GM21786 (cell line): ENCODE measurements at regions not wholly inside any gene's neighbourhood (a gene's known extent, or its start where the extent isn't known, plus 50 kb on each side); places are given as distances from the start of the nearest gene placed in this dataset.

Source experiments
- ATAC-seq: cut with Tn5 transposase; IDR thresholded peaks from one replicate; pipeline ENCODE4 v1.9.1; 2021; ENCODE audit not compliant: unreplicated experiment

DNA sequence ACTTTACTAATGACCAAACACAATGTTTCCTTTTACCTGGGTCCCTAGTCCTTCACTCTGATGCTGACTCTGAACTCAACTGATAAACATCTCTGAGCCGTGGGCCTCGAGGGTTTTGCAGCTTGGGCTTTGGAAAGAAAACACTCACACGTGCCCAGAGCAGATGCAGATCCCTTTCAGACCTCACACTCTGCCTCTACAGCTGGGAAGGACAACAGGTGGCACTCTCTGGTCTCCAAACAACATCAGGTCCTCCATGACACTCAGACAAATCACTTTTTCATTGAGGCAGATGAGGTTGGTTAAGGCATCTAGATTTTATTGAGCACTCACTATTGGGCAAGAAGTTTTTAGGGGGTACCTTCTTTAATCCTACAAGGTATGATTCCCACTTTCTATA is 64.7 kb upstream of the NTRK3 start:
- ATAC-seq = no peak

DNA sequence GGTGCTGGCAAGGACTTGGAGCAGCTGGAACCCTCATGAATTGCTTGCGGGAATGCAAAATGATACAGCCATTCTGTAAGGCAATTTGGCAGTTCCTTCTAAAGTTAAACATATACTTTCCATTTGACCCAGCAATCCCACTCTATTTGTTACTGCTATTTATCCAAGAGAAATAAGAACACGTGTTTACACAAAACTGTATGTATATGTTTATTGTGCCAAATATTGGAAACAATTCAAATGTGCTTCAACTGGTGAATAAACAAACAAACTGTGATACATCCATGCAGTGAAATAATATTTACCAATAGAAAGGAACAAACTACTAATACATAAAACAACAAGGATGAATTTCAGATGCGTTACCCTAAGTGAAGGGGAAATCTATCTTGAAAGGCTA is 60.0 kb upstream of the NTRK3 start:
- no peak for ATAC-seq

DNA sequence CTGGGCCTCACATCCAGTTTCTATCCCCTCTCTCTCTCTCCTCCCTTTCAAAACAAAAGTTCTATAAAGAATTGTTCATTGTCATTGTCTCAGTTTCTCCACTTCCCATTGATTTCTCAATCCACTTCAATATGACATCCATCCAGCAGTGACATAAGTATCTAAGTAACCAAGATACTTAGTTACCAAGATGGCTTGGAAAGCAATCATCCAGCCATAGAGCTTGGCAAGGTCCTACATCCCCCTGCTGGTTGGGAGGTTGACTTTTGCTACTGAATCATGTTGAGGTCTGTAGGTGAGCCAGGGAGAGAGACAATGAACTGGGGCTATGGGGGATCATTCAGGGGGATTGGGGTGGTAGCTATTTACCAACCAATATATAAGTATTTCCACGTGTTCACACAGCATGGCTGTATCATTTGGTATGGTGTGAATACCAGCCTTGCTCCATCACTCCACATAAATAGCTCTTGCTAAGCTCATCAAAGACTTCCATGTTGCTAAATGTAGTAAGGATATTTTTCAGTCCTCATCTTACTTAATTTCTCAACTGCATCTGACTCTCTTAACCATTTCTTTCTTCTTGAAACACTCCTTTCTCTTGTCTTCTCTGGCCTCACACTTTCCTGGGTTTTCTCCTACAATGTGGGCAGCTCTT is 58.8 kb upstream of the NTRK3 start:
- no peak for ATAC-seq

DNA sequence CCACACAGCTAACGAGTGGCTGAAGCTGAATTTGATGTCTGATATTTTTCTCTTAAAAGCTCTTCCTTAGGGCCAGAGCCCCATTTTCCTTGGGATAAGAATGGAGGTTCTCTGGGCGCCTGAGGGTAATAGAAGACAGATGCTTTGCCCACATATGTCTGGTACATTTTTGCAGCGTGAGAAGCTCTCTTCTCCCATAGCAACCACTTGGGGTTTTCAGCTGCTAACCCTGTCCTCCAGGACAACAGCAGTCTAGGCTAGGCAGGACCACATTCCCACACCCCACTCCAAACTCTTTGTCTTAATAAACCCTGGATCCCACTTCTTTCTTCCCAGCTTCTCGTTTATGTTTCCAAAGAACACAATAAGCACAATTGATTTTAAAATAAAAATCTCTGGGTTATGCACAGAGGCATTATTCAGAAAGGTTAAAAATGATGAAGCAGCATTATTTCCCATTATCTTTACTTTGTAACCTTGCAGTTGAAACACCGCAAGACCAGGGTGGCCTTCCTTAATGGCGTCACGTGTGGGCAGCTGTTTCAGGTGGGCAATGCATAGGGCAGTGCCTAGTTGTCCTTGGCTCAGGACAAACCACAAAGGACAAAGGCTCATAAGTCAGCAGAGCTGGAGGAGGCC is 56.5 kb upstream of the NTRK3 start:
- ATAC-seq = no peak

DNA sequence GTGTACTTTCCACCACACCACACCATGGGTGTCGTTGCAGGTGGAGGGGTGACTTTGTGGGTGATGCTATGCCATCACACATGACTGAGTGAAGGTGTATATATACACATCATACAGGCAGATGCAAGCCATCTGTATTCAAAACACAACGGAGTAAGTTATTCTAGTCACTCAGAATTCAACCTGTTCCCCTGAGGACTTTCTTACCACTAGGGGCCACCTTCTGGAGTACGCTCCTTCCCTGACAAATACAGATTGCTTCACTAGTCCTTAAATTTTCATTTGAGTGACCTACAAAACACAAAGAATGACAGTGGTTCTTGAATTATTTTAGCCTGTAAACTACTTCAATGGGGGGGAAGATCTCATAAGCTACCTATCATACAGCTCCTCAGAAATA is 52.8 kb upstream of the NTRK3 start:
- no peak for ATAC-seq

DNA sequence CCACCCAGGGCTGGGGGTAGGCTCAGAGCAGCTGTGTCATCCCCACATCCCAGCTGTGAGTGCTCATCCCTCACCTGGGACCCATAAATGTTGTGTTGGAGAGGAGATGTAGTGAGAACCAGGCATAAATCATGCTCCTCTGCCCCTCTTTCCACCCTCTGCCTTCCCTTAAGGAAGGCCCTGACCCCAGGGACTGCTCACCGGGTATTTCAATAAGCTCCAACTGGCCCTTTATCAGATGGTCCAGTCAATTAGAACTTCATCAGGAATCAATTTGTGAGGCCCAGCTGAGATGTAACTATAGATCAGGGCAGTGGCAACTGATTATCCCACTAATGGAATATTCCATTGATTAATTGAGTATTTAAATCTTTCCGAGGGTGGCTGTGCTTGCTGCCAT is 50.8 kb upstream of the NTRK3 start:
- no peak for ATAC-seq
